PFSK-1 (cell line): ENCODE measurements at regions not wholly inside any gene's neighbourhood (a gene's known extent, or its start where the extent isn't known, plus 50 kb on each side); places are given as distances from the start of the nearest gene placed in this dataset.

Source experiments
- FOXP2 ChIP-seq: optimal IDR thresholded peaks from 2 replicates; pipeline ENCODE3; 2011; ENCODE audit warnings: borderline replicate concordance, control low read depth, inconsistent platforms; ENCODE audit not compliant: insufficient read depth; ENCODE audit errors: extremely low read length, extremely low read depth
- POLR2AphosphoS5 ChIP-seq: IDR thresholded peaks from 2 replicates; pipeline ENCODE4 v1.6.1; 2012; ENCODE audit warnings: low read depth, mild to moderate bottlenecking, control low read depth, low read length, moderate library complexity
- REST ChIP-seq, 2 experiments: IDR thresholded peaks; 2 replicates each; pipeline versions ENCODE4 v1.6.1 to v1.8.0; 2011 to 2012; ENCODE audit warnings: low read depth in 2 of 2, low read length in 2 of 2, control low read depth in 1 of 2, inconsistent platforms in 1 of 2, mild to moderate bottlenecking in 1 of 2, moderate library complexity in 1 of 2; ENCODE audit not compliant: insufficient read depth in 1 of 2
- SIN3A ChIP-seq: IDR thresholded peaks from 2 replicates; pipeline ENCODE4 v1.6.1; 2012; ENCODE audit warnings: mild to moderate bottlenecking, low read length, moderate library complexity, borderline replicate concordance; ENCODE audit not compliant: insufficient read depth
- TAF1 ChIP-seq: IDR thresholded peaks from 2 replicates; pipeline ENCODE4 v1.6.1; 2012; ENCODE audit warnings: low read length, control low read depth, borderline replicate concordance; ENCODE audit not compliant: insufficient read depth

DNA sequence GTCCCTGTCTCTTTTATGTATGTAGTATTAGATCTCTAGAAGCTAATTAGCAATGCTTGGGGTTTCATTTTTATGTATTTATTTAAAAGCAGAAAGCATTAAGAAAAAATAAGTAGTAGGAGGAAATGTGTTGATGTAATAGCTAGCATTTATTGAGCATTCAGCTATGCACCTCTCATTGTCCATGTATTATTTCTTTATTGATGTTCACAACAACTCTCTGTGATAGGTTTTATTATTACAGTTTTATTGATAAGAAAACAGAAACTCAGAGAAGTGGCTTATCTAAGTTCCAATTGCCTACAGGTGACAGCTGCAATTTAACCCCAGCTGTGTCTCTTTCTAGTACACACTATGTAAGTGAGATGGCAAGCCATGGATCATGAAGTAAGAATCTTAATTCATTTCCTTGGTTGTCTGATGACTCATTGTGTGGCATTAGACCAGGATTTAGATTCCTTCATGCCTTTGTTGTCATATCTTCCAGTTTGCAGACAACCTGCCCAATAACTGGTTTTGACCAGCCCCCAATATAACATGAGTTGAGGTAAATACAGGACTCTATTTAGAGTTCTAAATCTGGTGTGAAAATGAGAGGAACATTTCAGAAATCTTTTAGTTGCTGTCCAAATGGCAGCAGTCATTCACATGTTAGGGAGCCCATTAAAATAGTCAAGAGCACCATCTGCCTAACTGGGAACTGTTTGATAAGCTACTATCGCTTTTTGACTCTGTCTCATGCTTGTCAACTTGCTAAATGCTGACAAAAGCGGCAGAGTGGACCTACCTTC is 170.8 kb upstream of the PHACTR1 start:
- TF ChIP-seq TAF1 (no peak), POLR2AphosphoS5 (no peak), REST (IDR thresholded peaks at IDR 0.05; ENCODE audit: insufficient read depth in 1 of 2, low read depth in 2 of 2, low read length in 2 of 2) (no peak), SIN3A (no peak), FOXP2 (no peak)

- no peak for TF ChIP-seq SIN3A
- TF ChIP-seq REST (IDR thresholded peaks at IDR 0.05; ENCODE audit: insufficient read depth in 1 of 2, low read depth in 2 of 2, low read length in 2 of 2): no peak
- TF ChIP-seq POLR2AphosphoS5: no peak
- TF ChIP-seq TAF1: no peak
- no peak for TF ChIP-seq FOXP2
These were observed 170.1 kb upstream of the PHACTR1 start for GRCh38 chr6:12546410-12547002.

DNA sequence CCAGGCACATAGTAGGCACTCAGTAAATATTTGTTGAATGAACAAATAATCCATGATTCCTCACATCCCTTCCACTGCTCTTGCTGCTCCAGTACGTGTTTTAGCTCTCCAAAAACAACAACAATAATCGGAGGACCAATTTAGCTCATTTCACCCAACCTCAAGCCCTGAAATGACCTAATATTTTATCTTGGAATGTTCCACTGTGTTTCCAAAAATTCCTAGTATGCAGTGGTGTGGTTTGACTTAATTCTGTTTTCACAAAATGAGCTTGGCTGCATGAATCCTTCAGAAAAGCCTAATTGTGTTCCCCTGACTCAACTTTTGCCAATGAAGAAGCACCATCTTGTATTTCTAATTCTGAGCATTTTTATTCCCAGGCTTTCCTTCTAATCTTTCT is 168.0 kb upstream of the PHACTR1 start:
- TF ChIP-seq SIN3A (no peak), POLR2AphosphoS5 (no peak), TAF1 (no peak)

DNA sequence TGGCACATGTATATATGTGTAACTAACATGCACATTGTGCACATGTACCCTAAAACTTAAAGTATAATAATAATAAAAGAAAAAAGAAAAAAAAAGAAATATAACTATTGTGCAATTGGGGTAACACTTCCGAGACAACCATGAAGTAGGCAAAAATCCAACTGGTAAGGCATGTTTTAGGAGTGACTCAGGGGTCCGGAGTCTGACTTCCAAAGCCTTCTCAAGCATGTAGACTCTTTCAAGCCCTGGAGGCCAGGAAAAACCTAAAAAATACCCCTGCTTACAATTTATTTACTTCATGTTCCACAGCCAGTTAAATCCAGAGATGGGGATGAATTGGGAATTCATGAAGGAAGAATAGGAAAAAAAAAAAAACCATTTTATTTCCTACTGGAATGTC is 161.3 kb upstream of the PHACTR1 start:
- TF ChIP-seq TAF1: no peak
- no peak for TF ChIP-seq REST (IDR thresholded peaks at IDR 0.05; ENCODE audit: insufficient read depth in 1 of 2, low read depth in 2 of 2, low read length in 2 of 2)
- no peak for TF ChIP-seq POLR2AphosphoS5
- TF ChIP-seq SIN3A: no peak
- no peak for TF ChIP-seq FOXP2

DNA sequence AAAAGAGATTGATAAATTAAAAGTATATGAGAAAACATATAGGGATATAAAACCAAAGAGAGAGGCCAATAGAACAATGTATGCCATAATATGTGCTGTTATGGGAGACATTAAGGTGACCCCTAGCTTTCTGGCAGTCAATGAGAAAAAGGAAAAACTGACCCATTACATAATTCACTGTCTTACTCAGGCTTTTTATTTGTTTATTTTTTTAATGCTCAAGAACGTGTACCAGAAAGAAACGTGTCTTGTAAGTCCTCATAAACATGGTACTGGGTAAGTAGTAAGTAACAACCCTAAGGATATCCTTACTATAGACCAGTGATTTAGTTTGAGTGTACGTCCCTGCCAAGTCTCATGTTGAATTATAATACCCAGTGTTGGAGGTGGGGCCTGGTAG is 160.8 kb upstream of the PHACTR1 start:
- no peak for TF ChIP-seq SIN3A
- TF ChIP-seq FOXP2: no peak
- TF ChIP-seq POLR2AphosphoS5: no peak
- TF ChIP-seq REST (IDR thresholded peaks at IDR 0.05; ENCODE audit: insufficient read depth in 1 of 2, low read depth in 2 of 2, low read length in 2 of 2): no peak
- TF ChIP-seq TAF1: no peak
